Embryonic facial prominence (tissue), 1 donor: ENCODE measurements at regions not wholly inside any gene's neighbourhood (a gene's known extent, or its start where the extent isn't known, plus 50 kb on each side); places are given as distances from the start of the nearest gene placed in this dataset.
"Not testable (repeated sequence)": the region's sequence is repeated elsewhere in the genome, so short reads cannot be mapped to it uniquely, and the experiment has no call there.

ENCODE experiments used
- DNase-seq: peaks from one replicate; pipeline ENCODE4 v3.0.0-alpha.2; 2016; ENCODE audit errors: extremely low spot score

- no peak for DNase-seq
These were observed 135.8 kb upstream of the CENPW start for GRCh38 chr6:126204126-126204525.

DNA sequence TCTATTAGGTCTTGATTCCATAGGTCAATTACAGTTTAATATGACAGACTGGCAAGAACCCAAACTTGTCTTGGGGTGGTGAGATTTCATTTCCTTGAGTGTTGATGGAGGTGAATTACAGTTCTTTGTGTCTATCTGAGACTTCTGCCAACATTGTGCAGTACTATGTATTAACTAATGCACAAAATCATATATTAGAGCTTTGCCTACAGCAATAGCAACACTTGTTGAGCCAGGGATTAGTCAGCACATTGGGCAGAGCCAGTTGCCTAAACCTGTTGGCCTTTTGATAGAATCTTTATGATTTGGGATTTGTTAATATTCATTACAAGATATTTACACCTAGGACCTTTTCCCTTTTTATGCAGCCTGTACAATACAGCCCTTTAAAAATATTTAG is 135.3 kb upstream of the CENPW start:
- no peak for DNase-seq

GRCh38 chr6:126206504-126207246 is 133.2 kb upstream of the CENPW start:
- DNase-seq, result no peak

DNA sequence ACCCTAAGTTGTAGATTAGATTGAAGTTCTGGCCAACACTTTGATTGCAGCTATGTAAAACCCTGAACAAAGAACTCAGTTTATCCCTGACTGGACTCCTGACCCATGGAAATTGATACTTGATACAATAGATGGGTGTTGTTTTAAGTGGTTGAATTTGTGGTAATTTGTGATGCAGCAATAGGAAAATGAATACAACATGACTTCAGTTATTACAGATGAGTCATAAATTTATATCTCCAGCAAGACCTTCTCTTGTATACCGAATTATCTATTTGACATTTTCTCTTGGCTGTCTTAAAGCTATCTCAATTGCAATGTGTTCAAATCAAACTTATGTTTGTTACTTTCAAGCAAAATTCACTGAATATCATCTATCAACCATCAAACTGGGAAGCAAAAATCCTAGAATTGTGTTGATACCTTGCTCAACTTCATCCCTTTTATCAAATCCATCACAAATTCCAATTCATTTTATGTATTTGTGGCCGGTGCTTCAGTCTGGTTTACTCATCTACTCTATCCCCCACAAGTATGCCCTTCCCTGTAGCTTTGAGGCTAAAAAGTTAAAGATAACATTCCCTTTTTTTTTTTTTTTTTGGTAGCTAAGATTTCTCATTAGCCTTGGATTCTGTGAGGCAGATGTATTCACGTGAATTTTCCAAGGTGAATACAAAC is 129.4 kb upstream of the CENPW start:
- DNase-seq, result no peak

DNA sequence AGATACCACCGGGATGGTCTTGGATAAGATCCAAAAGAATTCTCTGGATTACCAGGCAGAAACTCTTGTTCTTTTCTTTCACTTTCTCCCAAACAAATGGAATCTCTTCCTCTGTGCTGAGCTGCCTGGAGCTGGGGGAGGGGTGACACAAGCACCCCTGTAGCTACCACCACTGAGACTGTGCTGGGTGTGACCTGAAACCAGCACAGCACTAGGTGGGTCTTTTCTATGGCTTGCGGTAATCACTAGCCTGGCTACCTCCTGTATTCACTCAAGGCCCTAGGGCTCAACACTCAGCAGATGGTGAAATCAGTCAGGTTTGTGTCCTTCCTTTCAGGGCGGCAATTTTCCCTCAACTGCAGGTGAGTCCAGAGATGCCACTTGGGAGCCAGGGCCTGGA is 122.4 kb upstream of the CENPW start:
- no peak for DNase-seq

GRCh38 chr6:126220901-126221300 is 119.0 kb upstream of the CENPW start:
- not testable (repeated sequence) for DNase-seq

DNA sequence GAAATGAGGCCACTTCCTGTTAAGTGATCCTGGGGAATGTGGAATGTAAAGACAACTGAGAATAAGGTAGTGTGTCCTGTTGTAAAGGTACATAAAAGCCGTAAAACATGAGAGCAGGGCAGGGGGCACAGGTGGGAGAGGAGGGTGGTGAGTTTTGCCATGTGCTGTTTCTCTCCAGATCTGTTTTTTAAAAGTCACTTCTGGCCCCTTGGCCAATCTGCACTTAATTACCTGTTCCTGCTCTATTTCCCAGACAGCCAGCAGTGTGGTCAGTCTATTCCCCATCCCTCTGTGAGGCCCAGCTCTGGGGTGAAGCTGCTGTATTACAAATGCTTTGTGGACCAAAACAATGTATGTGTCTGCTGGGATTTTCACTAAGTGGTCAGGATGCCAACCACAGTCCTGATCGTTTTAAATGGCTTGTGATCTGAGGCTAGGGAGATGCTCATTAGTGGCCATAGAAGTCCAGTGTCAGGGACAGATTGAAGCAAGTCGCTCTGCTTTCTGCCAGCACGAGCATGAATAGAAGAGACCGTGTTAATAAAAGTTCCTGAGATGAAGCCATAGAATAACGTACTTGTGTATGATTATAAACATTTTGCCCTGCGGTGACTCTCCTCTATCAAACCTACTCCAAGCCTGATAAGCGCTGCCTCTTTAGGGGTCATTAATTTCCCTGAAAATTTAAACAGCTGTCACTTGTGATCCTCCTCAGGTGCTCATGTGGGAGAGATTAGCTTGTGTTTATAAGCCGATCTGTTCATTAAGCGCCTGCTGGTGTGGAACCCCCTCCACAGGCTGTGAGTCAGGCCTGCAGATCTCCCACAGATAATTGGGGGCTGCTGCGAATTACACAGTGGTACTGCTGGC is 111.8 kb upstream of the CENPW start:
- no peak for DNase-seq

DNA sequence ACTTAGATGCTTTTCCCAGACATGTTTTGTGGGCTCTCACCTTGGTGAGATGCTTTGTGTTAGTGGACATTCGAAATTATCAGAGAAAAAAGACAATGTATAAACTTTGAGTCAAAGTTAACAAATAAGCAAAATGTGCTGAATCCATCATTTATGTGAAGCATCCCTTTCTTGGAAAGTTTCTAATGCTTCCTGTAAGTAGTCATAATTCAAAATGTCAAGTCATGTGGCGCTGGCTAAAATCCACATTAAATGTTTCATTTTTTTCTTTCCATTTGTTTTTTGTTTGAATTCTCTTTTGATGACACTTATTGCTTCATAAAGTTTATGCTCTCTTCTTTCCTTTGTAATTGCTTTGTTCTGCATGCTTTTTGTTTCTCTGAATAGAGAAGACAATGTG is 107.2 kb upstream of the CENPW start:
- DNase-seq, result no peak

DNA sequence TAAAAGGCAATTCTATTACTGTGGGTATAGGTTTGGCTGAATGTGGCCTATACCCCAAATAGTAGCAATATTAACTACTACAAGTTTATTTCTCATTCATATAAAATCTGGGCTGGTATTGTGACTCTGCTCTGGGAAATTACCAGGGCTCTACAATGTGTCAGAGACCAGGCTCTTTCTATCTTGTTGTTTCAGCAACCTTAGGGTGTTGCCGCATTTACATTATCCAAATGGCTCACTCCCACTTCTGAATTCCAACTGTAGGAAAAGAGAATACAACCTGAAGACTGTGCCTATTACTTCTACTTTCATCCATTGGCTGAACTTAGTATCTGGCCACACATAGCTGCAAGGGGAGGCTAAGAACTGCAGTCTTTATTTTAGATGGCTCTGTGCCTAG is 106.7 kb upstream of the CENPW start:
- DNase-seq, result no peak

DNA sequence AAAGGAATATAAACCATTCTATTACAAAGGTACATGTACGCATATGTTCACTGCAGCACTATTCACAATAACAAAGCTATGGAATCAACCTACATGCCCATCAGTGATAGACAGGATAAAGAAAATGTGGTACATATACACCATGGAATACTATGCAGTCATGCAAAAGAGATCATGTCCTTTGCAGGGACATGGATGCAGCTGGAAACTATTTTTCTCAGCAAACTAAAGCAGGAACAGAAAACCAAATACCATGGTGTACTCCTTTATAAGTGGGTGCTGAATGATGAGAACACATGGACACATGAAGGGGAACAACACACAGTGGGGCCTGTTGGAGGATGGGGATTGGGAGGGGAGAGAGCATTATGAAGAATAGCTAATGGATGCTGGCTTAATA is 104.6 kb upstream of the CENPW start:
- DNase-seq, result no peak

GRCh38 chr6:126245077-126245476 is 94.8 kb upstream of the CENPW start:
- no peak for DNase-seq

GRCh38 chr6:126252154-126252553 is 87.8 kb upstream of the CENPW start:
- DNase-seq, result no peak

GRCh38 chr6:126253431-126253830 is 86.5 kb upstream of the CENPW start:
- DNase-seq, result no peak

GRCh38 chr6:126258150-126258549 is 81.8 kb upstream of the CENPW start:
- no peak for DNase-seq

GRCh38 chr6:126261792-126262421 is 78.0 kb upstream of the CENPW start:
- no peak for DNase-seq

- no peak for DNase-seq
These were observed 75.7 kb upstream of the CENPW start for GRCh38 chr6:126264265-126264664.

GRCh38 chr6:126266664-126267063 is 73.3 kb upstream of the CENPW start:
- DNase-seq, result no peak

DNA sequence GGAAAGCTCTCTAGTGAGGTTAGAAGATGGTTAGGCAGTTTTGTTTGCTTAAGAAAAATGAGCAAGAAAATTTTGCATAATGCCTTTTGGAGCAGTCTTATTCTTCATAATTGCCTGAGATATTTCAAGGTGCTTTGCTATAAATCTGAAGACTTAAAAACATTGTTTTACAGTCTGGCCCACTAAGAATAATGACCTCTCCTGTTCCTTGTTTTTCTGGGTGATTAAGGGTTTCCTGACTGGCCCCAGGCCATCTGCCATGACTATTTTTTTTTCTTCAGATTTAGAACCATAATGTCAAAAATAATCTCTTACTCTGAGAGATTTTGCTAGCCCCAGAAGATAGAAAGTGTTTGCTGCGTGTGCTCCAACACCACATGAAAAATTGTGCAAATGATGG is 72.3 kb upstream of the CENPW start:
- DNase-seq, result no peak

GRCh38 chr6:126268092-126268491 is 71.8 kb upstream of the CENPW start:
- no peak for DNase-seq

GRCh38 chr6:126280287-126280686 is 59.6 kb upstream of the CENPW start:
- DNase-seq, result no peak

GRCh38 chr6:126285871-126286365 is 54.0 kb upstream of the CENPW start:
- no peak for DNase-seq
